GM12865 (cell line): ENCODE measurements at regions not wholly inside any gene's neighbourhood (a gene's known extent, or its start where the extent isn't known, plus 50 kb on each side); places are given as distances from the start of the nearest gene placed in this dataset.

Experiments used
- DNase-seq: peaks from one replicate; pipeline ENCODE4 v3.0.0; 2010; ENCODE audit warnings: low read depth
- H3K4me3 ChIP-seq: 2 replicates; pipeline ENCODE4 v1.5.1; 2011; ENCODE audit warnings: mild to moderate bottlenecking, low read depth, low read length, control low read depth
- TF ChIP-seq, protein P1 (sequence below): IDR thresholded peaks from 2 replicates; pipeline ENCODE4 v1.5.1; 2011; ENCODE audit warnings: low read length, control low read depth, low read depth, inconsistent platforms; ENCODE audit not compliant: insufficient read depth; ENCODE audit errors: missing control alignments

DNA sequence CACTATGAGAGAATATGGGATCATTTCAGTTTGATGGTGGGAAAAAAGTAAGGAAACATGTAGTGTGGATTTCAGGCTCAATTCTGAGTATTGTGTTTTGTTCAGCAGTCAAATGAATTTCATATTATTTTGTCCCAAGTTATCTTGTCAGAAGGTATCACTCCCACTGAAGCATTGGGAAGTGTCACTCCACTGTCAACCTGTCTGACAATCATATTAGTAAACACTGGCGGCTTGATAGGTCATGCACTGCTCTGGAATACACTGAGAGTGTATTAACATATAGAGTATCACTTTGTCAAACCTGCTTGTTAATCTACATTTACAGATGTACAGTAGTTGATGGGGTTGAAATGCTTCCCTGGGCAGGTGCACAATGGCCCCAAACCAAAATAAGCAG is 203.6 kb downstream of the HS3ST3A1 start:
- no peak for DNase-seq
- H3K4me3 ChIP-seq: no peak overlapping the region
- TF ChIP-seq, protein P1, sequence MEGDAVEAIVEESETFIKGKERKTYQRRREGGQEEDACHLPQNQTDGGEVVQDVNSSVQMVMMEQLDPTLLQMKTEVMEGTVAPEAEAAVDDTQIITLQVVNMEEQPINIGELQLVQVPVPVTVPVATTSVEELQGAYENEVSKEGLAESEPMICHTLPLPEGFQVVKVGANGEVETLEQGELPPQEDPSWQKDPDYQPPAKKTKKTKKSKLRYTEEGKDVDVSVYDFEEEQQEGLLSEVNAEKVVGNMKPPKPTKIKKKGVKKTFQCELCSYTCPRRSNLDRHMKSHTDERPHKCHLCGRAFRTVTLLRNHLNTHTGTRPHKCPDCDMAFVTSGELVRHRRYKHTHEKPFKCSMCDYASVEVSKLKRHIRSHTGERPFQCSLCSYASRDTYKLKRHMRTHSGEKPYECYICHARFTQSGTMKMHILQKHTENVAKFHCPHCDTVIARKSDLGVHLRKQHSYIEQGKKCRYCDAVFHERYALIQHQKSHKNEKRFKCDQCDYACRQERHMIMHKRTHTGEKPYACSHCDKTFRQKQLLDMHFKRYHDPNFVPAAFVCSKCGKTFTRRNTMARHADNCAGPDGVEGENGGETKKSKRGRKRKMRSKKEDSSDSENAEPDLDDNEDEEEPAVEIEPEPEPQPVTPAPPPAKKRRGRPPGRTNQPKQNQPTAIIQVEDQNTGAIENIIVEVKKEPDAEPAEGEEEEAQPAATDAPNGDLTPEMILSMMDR: no peak

DNA sequence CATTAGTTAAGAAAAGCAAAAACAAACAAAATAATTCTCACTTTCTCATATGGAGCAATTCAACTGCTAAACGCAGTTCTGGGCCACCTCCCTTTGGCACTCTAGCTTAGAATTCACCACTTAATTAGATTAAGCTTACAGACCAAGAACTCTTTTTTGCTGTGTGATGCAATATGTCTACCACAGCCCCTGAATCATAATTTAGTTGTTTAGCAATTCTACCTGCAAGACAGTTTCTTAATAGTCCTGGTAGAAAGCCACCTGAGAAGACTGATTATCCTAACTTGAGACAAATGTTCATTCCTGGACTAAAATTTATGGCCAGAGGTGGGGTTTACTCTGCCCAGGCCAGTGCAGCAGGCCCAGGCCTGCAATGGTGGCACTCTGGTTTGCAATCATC is 205.9 kb downstream of the HS3ST3A1 start:
- TF ChIP-seq, protein P1: no peak
- no peak for DNase-seq
- no peak overlapping the region for H3K4me3 ChIP-seq

DNA sequence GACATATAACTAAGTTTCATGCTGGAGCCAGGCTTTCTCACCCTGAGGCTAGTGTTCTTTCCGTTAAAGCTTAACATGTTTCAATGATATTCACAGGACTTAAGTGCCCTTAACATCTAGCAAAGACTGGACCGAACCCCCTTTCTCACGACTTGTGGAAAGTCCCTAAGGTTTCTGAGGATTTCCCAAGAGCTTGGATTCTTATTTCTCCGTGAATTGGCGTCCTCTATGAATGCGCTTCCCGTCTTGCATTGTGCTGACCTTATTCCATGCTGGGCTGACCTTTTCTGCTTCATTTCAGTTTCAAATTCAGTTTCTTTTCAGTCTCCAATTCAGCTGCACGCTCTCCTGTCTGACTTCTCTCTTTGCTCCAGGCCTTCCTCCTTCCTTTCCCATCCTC is 206.4 kb downstream of the HS3ST3A1 start:
- no peak overlapping the region for H3K4me3 ChIP-seq
- DNase-seq: no peak
- TF ChIP-seq, protein P1: no peak

DNA sequence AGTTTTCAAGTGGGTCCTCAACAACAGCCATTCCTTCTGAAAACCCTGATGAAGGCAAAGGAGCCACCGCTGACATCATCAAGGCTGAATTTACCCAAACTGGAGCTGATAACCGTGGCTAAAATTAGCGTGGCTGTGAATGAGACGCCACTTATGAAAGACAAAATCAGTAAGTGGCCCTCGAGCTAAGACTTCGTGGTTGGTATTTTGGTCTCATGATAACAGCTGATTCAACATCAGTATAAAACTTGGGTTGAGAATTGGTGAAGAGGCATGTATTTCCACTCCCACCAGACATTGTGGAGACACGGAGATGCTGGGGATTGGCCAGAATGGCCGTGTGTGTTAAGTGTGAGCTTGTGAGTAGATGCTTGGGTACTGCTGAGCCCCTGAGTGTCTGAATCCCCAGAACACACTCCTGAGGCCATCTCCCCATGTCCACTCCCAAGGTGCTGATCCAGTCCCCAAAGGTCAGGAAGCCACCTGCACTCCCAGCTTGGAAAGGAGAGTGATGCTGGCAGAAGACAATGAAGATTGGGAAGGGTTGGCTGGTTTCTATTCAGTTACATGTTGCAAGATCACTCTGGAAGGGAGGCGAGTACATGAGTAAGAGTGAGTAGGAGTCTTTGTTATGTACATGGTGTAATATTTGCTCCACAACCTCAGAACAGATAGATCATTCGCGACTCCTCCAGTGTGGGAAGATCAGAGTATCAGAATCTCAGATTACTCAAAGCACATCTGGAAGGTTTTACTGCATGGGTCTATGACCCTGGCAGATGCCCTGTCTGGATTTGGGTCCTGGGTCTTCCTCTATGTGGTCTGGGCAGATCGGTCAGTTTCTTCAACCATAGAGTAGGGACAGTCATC is 207.7 kb downstream of the HS3ST3A1 start:
- DNase-seq: no peak
- H3K4me3 ChIP-seq: no peak overlapping the region
- TF ChIP-seq, protein P1: no peak

DNA sequence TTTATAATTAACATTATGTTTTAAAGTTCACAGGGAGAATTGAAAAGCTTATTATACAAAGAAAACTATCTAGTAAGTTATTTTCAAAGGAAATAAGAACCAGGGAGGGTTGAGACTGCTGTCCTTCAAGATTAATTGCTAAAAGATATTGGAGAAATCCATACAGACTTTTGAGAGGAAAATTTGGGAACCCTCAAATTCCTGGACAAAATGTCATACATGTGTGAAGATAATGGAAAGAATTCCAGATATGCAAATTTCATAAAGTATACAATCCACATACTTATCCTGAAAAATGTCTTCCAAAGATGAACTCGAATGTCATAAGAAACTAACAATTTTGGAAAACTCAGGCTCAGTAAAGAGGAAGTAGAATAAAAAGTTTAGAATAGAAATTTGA is 213.8 kb downstream of the HS3ST3A1 start:
- no peak overlapping the region for H3K4me3 ChIP-seq
- no peak for DNase-seq
- TF ChIP-seq, protein P1: no peak

DNA sequence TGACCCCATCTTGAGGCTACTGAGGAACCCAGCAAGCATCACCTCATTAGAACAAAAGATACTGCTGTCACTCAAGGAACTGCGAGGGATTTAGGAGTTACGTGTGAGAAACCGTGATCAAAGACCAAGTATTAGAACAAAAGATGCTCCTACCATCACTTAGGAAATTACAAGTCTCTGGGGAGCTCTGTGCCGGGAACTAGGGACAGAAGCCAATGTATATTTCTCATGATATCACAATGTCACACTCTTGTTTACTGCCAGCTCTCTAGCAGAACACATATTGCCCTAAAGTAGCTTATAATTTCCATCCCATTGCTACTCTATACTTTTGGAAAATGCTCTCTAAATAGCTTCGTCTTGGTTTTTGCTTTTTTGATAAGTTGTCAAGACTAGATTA is 214.5 kb downstream of the HS3ST3A1 start:
- no peak for DNase-seq
- no peak overlapping the region for H3K4me3 ChIP-seq
- TF ChIP-seq, protein P1: no peak

DNA sequence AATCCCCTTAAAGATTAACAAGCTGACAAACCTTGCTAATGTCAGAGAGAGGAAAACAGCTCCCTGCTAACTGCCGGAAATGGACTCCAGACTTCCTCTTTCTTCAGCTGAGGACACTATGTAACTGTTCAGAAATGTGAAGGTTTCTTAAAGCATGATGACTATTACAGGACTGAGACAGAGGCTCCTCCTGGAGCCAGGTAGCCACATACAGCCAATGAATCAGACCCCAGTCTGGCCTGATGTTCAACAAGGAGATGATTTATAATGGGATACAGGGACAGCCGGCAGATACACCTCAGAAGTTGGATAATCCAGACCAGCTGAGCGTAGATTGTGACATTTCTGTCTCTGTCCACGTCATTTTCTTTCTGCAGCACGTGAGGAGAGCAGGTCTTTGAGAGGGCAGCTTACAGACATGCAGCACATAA is 216.2 kb downstream of the HS3ST3A1 start:
- TF ChIP-seq, protein P1: no peak
- no peak overlapping the region for H3K4me3 ChIP-seq
- no peak for DNase-seq
